ENCODE measurements at regions not wholly inside any gene's neighbourhood (a gene's known extent, or its start where the extent isn't known, plus 50 kb on each side); places are given as distances from the start of the nearest gene placed in this dataset.

GRCh38 chr4:129346734-129347133 lies 250.8 kb downstream of the C4orf33 start:
- DNase-seq (ENCODE audit: low read depth), result no peak

GRCh38 chr4:129350834-129351721 lies 255.1 kb downstream of the C4orf33 start:
- DNase-seq (ENCODE audit: low read depth), result no peak

DNA sequence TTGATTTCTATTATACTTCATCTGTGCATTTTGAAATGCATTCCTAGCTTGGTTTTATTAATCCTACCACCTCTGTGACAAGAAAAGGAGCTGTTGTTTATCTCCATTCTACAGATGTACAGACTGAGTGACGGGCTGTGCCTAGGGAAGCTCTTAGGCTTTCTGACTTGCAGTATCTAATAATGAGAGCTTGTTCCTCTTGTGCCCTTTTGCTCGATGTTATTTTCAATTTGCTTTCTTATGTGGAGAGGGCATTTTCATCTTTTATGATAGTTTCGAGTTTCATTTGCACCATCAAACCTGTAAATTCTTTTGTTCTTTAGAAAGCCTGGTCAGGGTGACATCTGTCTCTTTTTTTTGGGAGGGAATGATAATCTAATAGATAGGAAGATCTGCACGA lies 256.5 kb downstream of the C4orf33 start:
- no peak for DNase-seq (ENCODE audit: low read depth)

DNA sequence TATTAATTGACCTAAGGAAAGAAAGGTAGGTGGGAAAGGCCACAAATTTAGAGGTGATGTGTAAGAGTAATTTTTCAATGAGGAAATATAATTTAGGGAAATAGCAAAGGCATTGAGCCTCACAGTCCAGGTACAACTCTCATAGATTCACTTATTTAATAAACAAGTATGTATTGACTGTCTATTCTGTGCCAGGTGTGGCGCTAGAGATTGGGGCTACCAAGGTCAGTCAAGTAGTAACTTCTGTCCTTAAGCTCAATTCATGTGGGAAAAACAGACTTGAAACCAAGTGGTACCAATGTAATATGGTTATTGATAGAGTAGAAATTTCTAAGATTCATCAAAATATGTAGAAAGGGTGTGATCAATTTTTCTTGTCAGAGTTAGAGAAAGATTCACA lies 257.5 kb downstream of the C4orf33 start:
- no peak for DNase-seq (ENCODE audit: low read depth)

- no peak for DNase-seq (ENCODE audit: low read depth)
Measured at GRCh38 chr4:129355031-129355430, 259.1 kb downstream of the C4orf33 start.

- peak; percentile 29 for DNase-seq (ENCODE audit: low read depth)
Measured at GRCh38 chr4:129355516-129355915, 259.6 kb downstream of the C4orf33 start.

- DNase-seq (ENCODE audit: low read depth), result peak; percentile 72
Measured at GRCh38 chr4:129358571-129358970, 262.6 kb downstream of the C4orf33 start.

DNA sequence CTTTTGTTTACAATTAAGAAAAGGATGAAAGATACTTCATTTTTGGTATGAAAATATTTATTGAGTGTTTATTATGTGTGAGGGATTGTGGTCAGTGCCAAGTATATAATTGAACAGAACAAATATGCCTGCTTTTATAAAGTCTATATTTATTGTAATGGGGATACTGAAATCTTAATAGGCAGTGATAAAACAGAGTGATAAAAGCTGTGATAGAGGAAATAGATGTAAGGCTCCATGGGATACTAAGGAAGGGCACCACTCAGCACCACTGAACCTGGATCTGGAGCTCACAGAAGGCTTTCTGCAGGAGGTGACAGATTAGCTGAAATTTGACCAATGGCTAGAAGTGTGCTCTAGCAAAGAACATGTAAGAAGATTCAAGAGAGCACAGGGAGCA lies 263.5 kb downstream of the C4orf33 start:
- DNase-seq (ENCODE audit: low read depth), result no peak

- peak; percentile 57 for DNase-seq (ENCODE audit: low read depth)
Measured at GRCh38 chr4:129362691-129363274, 266.8 kb downstream of the C4orf33 start.

DNA sequence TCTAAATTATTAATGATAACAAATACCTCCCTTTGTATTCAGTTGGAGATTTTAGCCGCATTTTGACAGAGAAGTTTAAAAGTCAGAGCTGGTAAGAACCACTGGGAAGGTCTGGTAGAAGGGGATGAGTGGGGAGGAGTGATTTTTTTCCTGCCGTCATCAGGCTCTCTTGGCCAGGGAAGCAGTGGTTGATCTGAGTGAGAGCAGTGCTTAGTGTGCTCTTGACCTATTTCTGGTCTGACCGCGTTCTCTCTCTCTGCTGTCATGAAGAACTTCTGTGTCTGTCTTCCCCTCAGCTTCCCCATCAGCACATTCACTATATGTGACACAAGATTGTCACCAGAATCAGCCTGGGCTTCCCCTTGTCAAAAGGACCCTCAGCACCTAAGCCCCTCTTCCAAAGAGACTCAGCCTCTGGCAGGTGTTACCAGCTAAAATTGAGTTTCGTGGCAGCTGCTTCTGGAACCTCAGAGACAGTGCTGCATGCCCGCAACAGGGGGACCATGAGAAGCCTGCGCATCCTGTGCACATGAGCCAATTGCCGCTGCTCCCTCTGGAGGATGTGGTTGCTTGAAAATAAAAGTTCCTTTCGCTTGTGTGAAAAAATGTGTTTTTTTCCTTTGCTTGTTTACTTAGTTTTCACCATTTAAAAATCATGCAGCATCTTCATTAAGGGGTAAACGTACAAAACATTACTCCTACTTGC lies 268.9 kb downstream of the C4orf33 start:
- DNase-seq (ENCODE audit: low read depth), result no peak

DNA sequence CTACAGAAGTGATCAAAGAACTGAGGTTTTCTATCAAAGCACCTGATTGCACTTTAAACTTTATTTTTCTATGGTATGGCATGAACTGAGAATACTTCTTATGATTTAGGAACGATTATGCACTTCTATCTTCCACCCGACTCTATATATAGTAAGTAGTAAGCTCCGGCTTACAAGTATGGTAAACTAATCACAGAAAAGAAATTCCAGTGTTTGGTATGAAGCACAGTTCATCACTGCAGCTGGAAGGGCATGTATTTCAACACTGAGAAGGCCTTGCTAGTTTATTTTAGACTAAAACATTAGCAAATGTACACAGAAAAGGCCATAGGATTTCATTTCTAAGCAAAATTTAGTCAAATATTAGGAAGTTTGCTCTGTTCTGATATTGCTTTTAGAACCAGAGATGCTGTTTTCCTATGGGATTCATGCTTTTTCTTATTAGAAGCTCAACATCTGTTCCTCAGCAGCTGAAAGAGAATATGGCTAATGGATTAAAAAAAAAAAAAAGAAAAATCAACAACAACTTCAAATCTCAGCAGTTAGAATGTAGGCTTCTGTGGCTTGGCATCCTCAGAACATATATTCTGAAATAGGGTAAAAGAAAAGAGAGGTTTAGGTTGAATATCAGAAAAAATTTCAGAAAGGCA lies 273.5 kb downstream of the C4orf33 start:
- DNase-seq (ENCODE audit: low read depth), result no peak

DNA sequence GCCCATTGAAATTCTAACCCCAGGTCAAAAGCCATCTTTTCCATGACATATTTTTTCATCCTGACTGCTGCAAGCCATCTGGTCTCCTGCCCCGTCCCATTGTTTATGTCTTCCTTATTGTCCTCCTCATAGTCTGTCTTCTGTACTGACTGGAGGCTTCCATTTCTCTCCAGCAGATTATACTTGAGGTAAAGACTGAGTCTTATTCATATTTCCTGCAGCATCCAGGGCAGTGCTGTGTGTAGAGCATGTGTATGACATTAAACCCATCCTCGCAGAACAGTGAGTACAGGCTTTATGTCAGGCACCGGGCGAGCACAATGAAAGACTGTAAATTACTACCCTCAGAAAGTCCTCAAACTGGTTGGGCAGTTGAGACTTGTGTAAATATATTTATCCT lies 275.1 kb downstream of the C4orf33 start:
- DNase-seq (ENCODE audit: low read depth), result no peak

GRCh38 chr4:129371926-129372325 lies 276.0 kb downstream of the C4orf33 start:
- DNase-seq (ENCODE audit: low read depth), result no peak

DNA sequence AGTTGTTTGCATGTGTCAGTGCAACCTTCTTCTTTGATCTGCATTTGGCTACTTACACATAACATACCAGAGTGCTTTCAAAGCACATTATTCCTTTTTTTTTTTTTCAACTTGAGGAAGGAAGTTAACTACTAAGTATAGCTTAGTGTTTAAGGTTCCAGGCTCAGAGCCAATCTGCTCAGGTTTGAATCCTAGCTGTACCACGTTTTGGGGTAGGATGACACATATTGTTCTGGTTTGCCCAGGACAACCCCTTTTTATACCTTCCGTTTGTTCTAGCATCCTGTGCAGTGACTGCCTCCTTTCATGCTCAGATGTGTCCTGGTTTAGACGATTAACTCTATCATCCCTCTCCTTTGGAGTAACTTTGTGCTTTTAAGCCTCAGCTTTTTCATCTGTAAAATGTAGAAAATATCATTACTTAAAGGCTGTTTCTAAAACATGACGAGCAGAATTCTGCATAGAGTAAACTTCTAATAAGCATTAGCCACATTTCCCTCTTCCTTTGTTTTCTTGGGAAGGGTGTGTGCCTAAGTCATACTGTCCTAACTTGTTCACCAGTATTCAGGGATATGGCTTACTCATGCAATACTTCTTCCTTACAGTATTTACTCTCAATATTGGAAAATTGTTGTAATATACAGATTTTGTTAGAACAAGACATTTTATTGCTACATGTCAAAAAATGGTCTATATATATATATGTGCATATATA lies 281.3 kb downstream of the C4orf33 start:
- peak; percentile 72 for DNase-seq (ENCODE audit: low read depth)

- DNase-seq (ENCODE audit: low read depth), result no peak
Measured at GRCh38 chr4:129378364-129378763, 282.4 kb downstream of the C4orf33 start.

DNA sequence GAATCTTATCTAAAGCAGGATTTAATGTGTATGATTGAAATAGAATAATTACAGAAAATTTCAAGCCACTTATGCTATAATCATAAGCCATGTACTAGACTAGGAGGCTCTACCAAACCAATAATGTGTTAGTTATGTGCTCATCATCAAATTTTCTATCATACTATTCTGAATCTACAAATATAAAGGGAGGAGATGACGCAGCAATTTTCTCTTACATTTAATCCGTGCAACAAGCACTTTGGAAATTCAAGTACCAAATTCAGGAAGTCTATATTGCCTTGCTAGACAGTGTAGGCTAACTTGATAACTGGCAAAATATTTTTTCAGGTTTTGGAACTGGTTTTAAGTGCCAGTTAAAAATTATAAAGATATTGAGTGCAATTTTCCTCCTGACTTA lies 283.5 kb downstream of the C4orf33 start:
- no peak for DNase-seq (ENCODE audit: low read depth)

DNA sequence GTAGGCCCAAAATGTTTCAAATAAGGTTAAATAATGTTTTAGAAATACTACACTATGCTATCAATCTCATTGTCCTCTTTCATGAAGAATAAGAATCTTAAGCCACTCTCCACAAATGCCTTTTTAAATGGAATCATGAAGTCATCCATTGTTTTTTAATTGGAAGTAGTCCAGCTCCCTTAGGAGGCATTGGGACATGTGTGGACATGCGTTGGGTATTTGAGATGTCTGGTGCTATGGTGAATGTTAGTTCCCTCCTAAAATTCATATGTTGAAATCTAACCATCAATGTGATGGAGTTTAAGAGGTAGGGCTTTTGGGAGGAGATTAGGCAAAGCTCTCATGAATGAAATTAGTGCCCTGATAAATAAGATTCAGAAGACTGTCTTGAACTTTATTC lies 289.0 kb downstream of the C4orf33 start:
- no peak for DNase-seq (ENCODE audit: low read depth)

DNA sequence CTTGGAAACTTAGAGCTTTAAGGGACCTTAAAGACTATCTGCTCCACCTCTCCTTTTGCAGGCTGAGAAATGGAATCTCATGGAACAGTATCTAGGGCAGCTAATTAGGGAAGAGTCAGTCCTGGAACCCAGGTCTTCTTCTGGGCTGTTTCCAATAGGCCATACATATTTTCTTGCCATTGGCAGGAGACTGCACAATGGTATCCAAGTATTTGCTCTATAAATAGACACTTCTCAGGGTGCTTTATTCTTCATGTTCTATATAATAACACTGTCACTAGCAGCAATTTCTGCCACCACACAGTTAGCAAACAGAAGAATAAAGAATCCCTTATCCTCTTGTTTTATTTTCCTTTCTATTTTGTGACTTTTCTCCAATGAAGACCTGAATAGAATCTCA lies 291.7 kb downstream of the C4orf33 start:
- DNase-seq (ENCODE audit: low read depth), result no peak

GRCh38 chr4:129393976-129394375 lies 298.0 kb downstream of the C4orf33 start:
- DNase-seq (ENCODE audit: low read depth), result no peak

DNA sequence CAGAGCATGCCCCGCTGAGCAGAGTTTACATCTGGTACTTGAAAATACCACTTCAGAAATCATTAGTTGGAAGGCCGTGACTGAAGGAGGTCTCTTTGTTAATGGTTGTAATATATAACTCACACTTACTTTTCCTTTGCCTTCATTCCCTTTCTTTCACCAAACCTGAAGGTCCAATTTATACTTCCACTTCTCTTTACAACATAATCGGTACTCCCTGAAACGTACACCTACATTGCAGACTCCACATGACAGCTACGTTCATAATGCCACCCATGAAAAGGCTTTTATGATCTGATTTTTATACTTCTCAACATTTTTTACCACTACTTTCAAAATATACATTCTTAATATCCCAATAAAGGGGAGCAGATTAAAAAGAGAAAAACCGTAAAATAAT lies 298.7 kb downstream of the C4orf33 start:
- no peak for DNase-seq (ENCODE audit: low read depth)

DNA sequence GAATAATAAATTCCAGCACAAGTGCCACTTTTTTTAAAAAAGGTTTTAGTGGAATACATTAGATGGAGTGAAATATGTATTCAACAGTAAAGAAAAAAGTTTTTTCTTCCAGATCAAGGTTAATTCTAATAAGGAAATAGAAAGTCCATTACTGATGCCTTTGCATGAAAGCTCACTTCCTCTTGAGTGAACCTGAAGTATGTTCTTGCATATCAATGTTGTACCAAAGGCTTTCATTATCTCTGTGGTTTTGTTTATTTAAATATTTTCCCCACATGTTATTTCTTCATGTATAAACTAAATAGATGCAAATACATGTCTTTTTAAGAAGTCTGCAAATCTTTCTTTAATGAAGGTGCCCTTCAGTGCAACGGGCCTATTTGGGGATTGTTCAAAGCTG lies 307.9 kb downstream of the C4orf33 start:
- no peak for DNase-seq (ENCODE audit: low read depth)

All from HT1080 (cell line).